RWPE1 (cell line): ENCODE measurements at regions not wholly inside any gene's neighbourhood (a gene's known extent, or its start where the extent isn't known, plus 50 kb on each side); places are given as distances from the start of the nearest gene placed in this dataset.

Experiments used
- CTCF ChIA-PET: fragments of 350-600 bp; sonication (Branson Sonifier 250); formaldehyde crosslinking; extraction: SDS; loops from one replicate; lab custom pipeline; 2021; lab: Yijun Ruan, JAX
- POLR2A ChIA-PET: fragments of 400-600 bp; formaldehyde crosslinking; extraction: SDS; loops from one replicate; lab custom pipeline; 2020; ENCODE audit warnings: antibody characterized with exemption; ENCODE audit not compliant: low non-redundant PET; lab: Yijun Ruan, JAX
- DNase-seq: peaks from one replicate; pipeline ENCODE4 v3.0.0; 2012; ENCODE audit warnings: low spot score
- H3K27ac ChIP-seq: fragments of 450-650 bp; 2 replicates; pipeline ENCODE4 v1.5.1; 2017
- CTCF ChIP-seq: fragments of 450-650 bp; conservative IDR thresholded peaks from 2 replicates; pipeline ENCODE4 v1.5.1; 2017; ENCODE audit warnings: low read depth, mild to moderate bottlenecking

GRCh38 chr4:4709736-4710135, 149.7 kb upstream of the MSX1 start:
- ChIA-PET CTCF (no interaction called here), POLR2A (no interaction called here)
- no peak for TF ChIP-seq CTCF
- H3K27ac ChIP-seq: no peak overlapping the region
- no peak for DNase-seq

GRCh38 chr4:4704267-4704666, 155.2 kb upstream of the MSX1 start:
- ChIA-PET CTCF (no interaction called here), POLR2A (no interaction called here)
- no peak overlapping the region for H3K27ac ChIP-seq
- DNase-seq: no peak
- TF ChIP-seq CTCF: no peak

- POLR2A ChIA-PET: no interaction called here
- H3K27ac ChIP-seq: no peak overlapping the region
- CTCF ChIA-PET: no interaction called here
- no peak for TF ChIP-seq CTCF
- DNase-seq: no peak
Measured at GRCh38 chr4:4697584-4697983, 155.7 kb upstream of the STX18 start.

- TF ChIP-seq CTCF: no peak
Measured at GRCh38 chr4:4696530-4696929, 154.7 kb upstream of the STX18 start.

GRCh38 chr4:4695497-4695896, 153.6 kb upstream of the STX18 start:
- no peak overlapping the region for H3K27ac ChIP-seq
- no peak for DNase-seq
- ChIA-PET POLR2A (no interaction called here), CTCF (no interaction called here)
- TF ChIP-seq CTCF: no peak

More at GRCh38 chr4:4696530-4696929, 154.7 kb upstream of the STX18 start:
- no peak for DNase-seq
- ChIA-PET POLR2A (no interaction called here), CTCF (no interaction called here)
- no peak overlapping the region for H3K27ac ChIP-seq

GRCh38 chr4:4694827-4695226, 153.0 kb upstream of the STX18 start:
- POLR2A ChIA-PET: no interaction called here
- CTCF ChIA-PET: no interaction called here

More at GRCh38 chr4:4694827-4695226, 153.0 kb upstream of the STX18 start:
- H3K27ac ChIP-seq: no peak overlapping the region
- TF ChIP-seq CTCF: no peak
- no peak for DNase-seq
